ENCODE measurements at regions not wholly inside any gene's neighbourhood (a gene's known extent, or its start where the extent isn't known, plus 50 kb on each side); places are given as distances from the start of the nearest gene placed in this dataset.
"Not testable (repeated sequence)": the region's sequence is repeated elsewhere in the genome, so short reads cannot be mapped to it uniquely, and the experiment has no call there.

GRCh38 chr21:36260030-36260787, 59.8 kb upstream of the MORC3 start:
- no peak for TF ChIP-seq Cebpa-rat (IDR thresholded peaks at IDR 0.05)

GRCh38 chr21:36260802-36261201, 59.2 kb upstream of the MORC3 start:
- H3K36me3 ChIP-seq, result peaks cover 51% of the 10 kb centered on the region
- TF ChIP-seq Cebpa-rat (IDR thresholded peaks at IDR 0.05), result no peak
- H3K9ac ChIP-seq, result no peak overlapping the region
- no peak overlapping the region for H3K27ac ChIP-seq
- no peak overlapping the region for H3K4me3 ChIP-seq
- no peaks in the 10 kb centered on the region for H3K27me3 ChIP-seq
- 0 out of 2 replicates have a peak, but pooled peaks cover 3% of the 10 kb centered on the region for H3K9me3 ChIP-seq
- peak overlapping the region; percentile 63; the same call in 1 of the 2 replicates for H3K4me2 ChIP-seq
- H4K20me1 ChIP-seq, result no peaks in the 10 kb centered on the region
- peaks cover 16% of the 10 kb centered on the region; the same call in 1 of the 2 replicates for H3K4me1 ChIP-seq

More at GRCh38 chr21:36260030-36260787, 59.8 kb upstream of the MORC3 start:
- Histone ChIP-seq H3K9ac (peak overlapping the region; percentile 34; the same call in 1 of the 2 replicates), H3K36me3 (peaks cover 45% of the 10 kb centered on the region), H4K20me1 (no peaks in the 10 kb centered on the region), H3K4me2 (peak overlapping the region; percentile 63), H3K4me3 (peak overlapping the region; percentile 58), H3K27ac (peak overlapping the region; percentile 43), H3K9me3 (no peaks in the 10 kb centered on the region), H3K4me1 (peaks cover 16% of the 10 kb centered on the region; the same call in 1 of the 2 replicates), H3K27me3 (no peaks in the 10 kb centered on the region)

- no peaks in the 10 kb centered on the region for H3K27me3 ChIP-seq
- no peak for TF ChIP-seq Cebpa-rat (IDR thresholded peaks at IDR 0.05)
- H3K9me3 ChIP-seq, result peaks cover 9% of the 10 kb centered on the region
- no peaks in the 10 kb centered on the region for H4K20me1 ChIP-seq
- no peak overlapping the region for H3K27ac ChIP-seq
- H3K9ac ChIP-seq, result no peak overlapping the region
- H3K4me3 ChIP-seq, result no peak overlapping the region
- no peak overlapping the region for H3K4me2 ChIP-seq
- H3K36me3 ChIP-seq, result peaks cover 53% of the 10 kb centered on the region
- peaks cover 16% of the 10 kb centered on the region; the same call in 1 of the 2 replicates for H3K4me1 ChIP-seq
Measured at GRCh38 chr21:36261459-36261858, 58.5 kb upstream of the MORC3 start.

- H3K27ac ChIP-seq, result no peak overlapping the region
- H3K4me3 ChIP-seq, result no peak overlapping the region
- peaks cover 32% of the 10 kb centered on the region for H3K9me3 ChIP-seq
- peaks cover 16% of the 10 kb centered on the region; the same call in 1 of the 2 replicates for H3K4me1 ChIP-seq
- H4K20me1 ChIP-seq, result no peaks in the 10 kb centered on the region
- H3K36me3 ChIP-seq, result peaks cover 63% of the 10 kb centered on the region
- H3K27me3 ChIP-seq, result no peaks in the 10 kb centered on the region
- no peak overlapping the region for H3K4me2 ChIP-seq
- no peak for TF ChIP-seq Cebpa-rat (IDR thresholded peaks at IDR 0.05)
- no peak overlapping the region for H3K9ac ChIP-seq
Measured at GRCh38 chr21:36263797-36264196, 56.2 kb upstream of the MORC3 start.

GRCh38 chr21:36265431-36265830, 54.6 kb upstream of the MORC3 start:
- Histone ChIP-seq H3K4me3 (no peak overlapping the region), H3K4me2 (no peak overlapping the region), H3K27ac (no peak overlapping the region), H3K27me3 (no peaks in the 10 kb centered on the region), H3K9me3 (peaks cover 37% of the 10 kb centered on the region), H4K20me1 (no peaks in the 10 kb centered on the region), H3K9ac (no peak overlapping the region), H3K4me1 (peaks cover 10% of the 10 kb centered on the region; the same call in 1 of the 2 replicates), H3K36me3 (peaks cover 76% of the 10 kb centered on the region)
- no peak for TF ChIP-seq Cebpa-rat (IDR thresholded peaks at IDR 0.05)

- H3K4me1 ChIP-seq, H3K27ac ChIP-seq, H3K4me3 ChIP-seq, H3K9ac ChIP-seq, H3K4me2 ChIP-seq, H3K27me3 ChIP-seq, H4K20me1 ChIP-seq: not testable (repeated sequence)
- peaks cover 37% of the 10 kb centered on the region for H3K9me3 ChIP-seq
- peaks cover 60% of the 10 kb centered on the region for H3K36me3 ChIP-seq
Measured at GRCh38 chr21:36267828-36268227, 52.2 kb upstream of the MORC3 start.

GRCh38 chr21:36268264-36268663, 51.7 kb upstream of the MORC3 start:
- H3K4me2 ChIP-seq, H3K27ac ChIP-seq, H3K4me3 ChIP-seq, H4K20me1 ChIP-seq, H3K9ac ChIP-seq, H3K27me3 ChIP-seq, H3K4me1 ChIP-seq: not testable (repeated sequence)
- Histone ChIP-seq H3K36me3 (peaks cover 60% of the 10 kb centered on the region), H3K9me3 (peaks cover 37% of the 10 kb centered on the region)
